Adrenal gland (tissue), 9 donors: ENCODE measurements at regions not wholly inside any gene's neighbourhood (a gene's known extent, or its start where the extent isn't known, plus 50 kb on each side); places are given as distances from the start of the nearest gene placed in this dataset.
A peak's percentile ranks its signal among the peaks of the same experiment; 100 is the strongest.

Experiments used
- DNase-seq, 7 donors: peaks; one replicate each; pipeline ENCODE4 v3.0.0-alpha.2; 2019 to 2020
- H3K27ac ChIP-seq, 5 donors: fragments of 200-600 bp; sonication (generic) in 4 of 5; 1 replicate in 3 of 5; 2 replicates in 2 of 5; pipeline versions ENCODE4 v1.5.1 to v1.8.0; 2016 to 2020; ENCODE audit warnings: mild to moderate bottlenecking in 1 of 5
- H3K27me3 ChIP-seq: fragments of 200-600 bp; 2 replicates; pipeline ENCODE4 v1.8.0; 2021
- H3K36me3 ChIP-seq, 2 donors: fragments of 200-600 bp; replicated peaks in 1 of 2; 1 replicate in 1 of 2; 2 replicates in 1 of 2; pipeline versions ENCODE4 v1.5.1 to v1.8.0; 2018 to 2022
- H3K4me1 ChIP-seq, 2 donors: fragments of 200-600 bp; replicated peaks in 1 of 2; 1 replicate in 1 of 2; 2 replicates in 1 of 2; pipeline versions ENCODE4 v1.5.1 to v1.8.0; 2018 to 2021
- H3K4me3 ChIP-seq, 4 donors: fragments of 200-600 bp; sonication (generic) in 3 of 4; one replicate each; pipeline ENCODE4 v1.5.1; 2016 to 2018
- H3K9me3 ChIP-seq, 3 donors: fragments of 200-600 bp; sonication (generic) in 1 of 3; replicated peaks in 1 of 3; 1 replicate in 2 of 3; 2 replicates in 1 of 3; pipeline versions ENCODE4 v1.5.1 to v1.8.0; 2016 to 2021
- POLR2A ChIP-seq, 2 donors: fragments of 450-650 bp; IDR thresholded peaks; one replicate each; pipeline ENCODE4 v1.6.1; 2017; ENCODE audit warnings: antibody characterized with exemption in 2 of 2, mild to moderate bottlenecking in 2 of 2, moderate library complexity in 1 of 2
- WGBS, 4 donors: extraction: QIAGEN DNeasy Blood & Tissue Kit in 2 of 4; methylation state at CpG; one replicate each; pipeline versions ENCODE4 v1.1.5 to v1.1.7; 2013 to 2017; 5-methylcytosine and 5-hydroxymethylcytosine counted together
- intact Hi-C, 2 donors: fragments of 100-400 bp; cut with DNase I; formaldehyde crosslinking; loops; one replicate each; pipeline versions ENCODE4 v1.14.1 to v1.15.0; 2022 to 2023
- TF ChIP-seq, protein P1 (sequence below), 6 experiments: fragments of 450-650 bp in 4 of 6; fragments of 200-600 bp in 2 of 6; sonication (generic) in 1 of 6; IDR thresholded peaks; 1 replicate in 5 of 6; 2 replicates in 1 of 6; pipeline versions ENCODE4 v1.5.1 to v1.8.0; 2016 to 2021; ENCODE audit warnings: antibody characterized with exemption in 6 of 6, mild to moderate bottlenecking in 2 of 6, moderate library complexity in 1 of 6
- donor health status: healthy with polysubstance abuse.
- donor health status: Bipolar disorder and iron deficiency.
- donor health status: DM: yes; HTN: yes; CAD: no.
- donor health status: DM: no; HTN: no; CAD: no.
- donor health status: DM: no; HTN: no; CAD: no.

GRCh38 chr11:128172046-128172878 is 415.1 kb downstream of the ETS1 start:
- WGBS, 4 donors = 40 to 44% (median 44%) methylated on average over 4 of the region's 4 CpGs
- no peak overlapping the region for H3K27ac ChIP-seq
- no peak for TF ChIP-seq POLR2A (IDR thresholded peaks at IDR 0.05)
- TF ChIP-seq, protein P1, sequence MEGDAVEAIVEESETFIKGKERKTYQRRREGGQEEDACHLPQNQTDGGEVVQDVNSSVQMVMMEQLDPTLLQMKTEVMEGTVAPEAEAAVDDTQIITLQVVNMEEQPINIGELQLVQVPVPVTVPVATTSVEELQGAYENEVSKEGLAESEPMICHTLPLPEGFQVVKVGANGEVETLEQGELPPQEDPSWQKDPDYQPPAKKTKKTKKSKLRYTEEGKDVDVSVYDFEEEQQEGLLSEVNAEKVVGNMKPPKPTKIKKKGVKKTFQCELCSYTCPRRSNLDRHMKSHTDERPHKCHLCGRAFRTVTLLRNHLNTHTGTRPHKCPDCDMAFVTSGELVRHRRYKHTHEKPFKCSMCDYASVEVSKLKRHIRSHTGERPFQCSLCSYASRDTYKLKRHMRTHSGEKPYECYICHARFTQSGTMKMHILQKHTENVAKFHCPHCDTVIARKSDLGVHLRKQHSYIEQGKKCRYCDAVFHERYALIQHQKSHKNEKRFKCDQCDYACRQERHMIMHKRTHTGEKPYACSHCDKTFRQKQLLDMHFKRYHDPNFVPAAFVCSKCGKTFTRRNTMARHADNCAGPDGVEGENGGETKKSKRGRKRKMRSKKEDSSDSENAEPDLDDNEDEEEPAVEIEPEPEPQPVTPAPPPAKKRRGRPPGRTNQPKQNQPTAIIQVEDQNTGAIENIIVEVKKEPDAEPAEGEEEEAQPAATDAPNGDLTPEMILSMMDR (IDR thresholded peaks at IDR 0.05) = peak; percentile 61 to 89 (median 81)
- no peak overlapping the region for H3K4me3 ChIP-seq
- intact Hi-C loops = loop anchor here (5.0 to 10.0 kb wide), 5 partner anchors 120 to 663 kb away; no protein-coding TSS in a partner anchor
- H3K36me3 ChIP-seq = no peaks in the 10 kb centered on the region
- H3K9me3 ChIP-seq = no peaks in the 10 kb centered on the region
- peak; percentile 69 to 94 (median 83) for DNase-seq
- H3K4me1 ChIP-seq = no peaks in the 10 kb centered on the region
- H3K27me3 ChIP-seq = no peaks in the 10 kb centered on the region

DNA sequence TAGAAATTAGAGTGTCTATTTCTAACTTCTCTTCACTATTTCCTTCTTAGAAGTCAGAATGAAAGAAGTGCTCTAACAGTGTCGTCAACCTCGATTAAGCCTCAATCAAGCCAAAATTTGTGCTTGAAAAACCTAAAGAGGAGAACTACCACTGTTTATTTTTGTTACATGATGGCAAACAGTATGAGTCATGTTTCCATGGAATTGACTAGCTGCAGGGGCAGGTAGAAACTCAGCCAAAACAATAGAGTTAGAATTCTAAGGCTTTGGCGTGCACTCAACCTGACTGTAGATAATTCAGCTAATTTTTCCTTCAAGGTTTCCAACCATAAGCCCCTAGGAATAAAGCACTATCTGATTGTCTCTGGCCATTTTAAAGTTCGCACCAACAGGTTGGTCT is 415.9 kb downstream of the ETS1 start:
- no peak overlapping the region for H3K4me3 ChIP-seq
- no peak for DNase-seq
- no peak overlapping the region for H3K27ac ChIP-seq
- intact Hi-C loops = loop anchor here (2.0 to 10.0 kb wide), 6 partner anchors 121 to 663 kb away; no protein-coding TSS in a partner anchor
- no peaks in the 10 kb centered on the region for H3K27me3 ChIP-seq
- TF ChIP-seq, protein P1 (IDR thresholded peaks at IDR 0.05) = no peak
- no peak for TF ChIP-seq POLR2A (IDR thresholded peaks at IDR 0.05)
- H3K36me3 ChIP-seq = no peaks in the 10 kb centered on the region
- H3K9me3 ChIP-seq = no peaks in the 10 kb centered on the region
- no peaks in the 10 kb centered on the region for H3K4me1 ChIP-seq
- 72 to 83% (median 75%) methylated on average over 4 of the region's 4 CpGs for WGBS, 4 donors

DNA sequence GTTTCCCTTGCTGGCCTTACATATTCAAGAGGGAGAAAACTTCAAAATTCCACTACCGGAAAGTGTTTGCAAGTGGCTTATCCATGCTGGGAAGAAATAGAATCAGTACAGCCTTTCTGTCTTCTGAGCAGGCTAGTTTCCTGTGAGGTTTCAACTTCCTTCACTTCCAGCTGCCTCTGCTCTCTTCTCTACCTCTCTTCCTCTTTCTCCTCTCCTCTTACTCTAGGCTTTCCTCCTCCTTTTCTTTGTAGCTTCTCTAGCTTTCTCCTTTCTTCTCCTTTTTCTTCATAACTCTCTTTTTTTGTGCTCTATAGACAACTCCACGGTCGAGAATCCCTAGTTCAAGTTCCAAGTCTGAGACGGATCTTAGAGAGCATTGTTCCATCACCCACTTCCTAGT is 421.8 kb downstream of the ETS1 start:
- WGBS, 4 donors = 59 to 74% (median 73%) methylated on average over 4 of the region's 4 CpGs
- no peaks in the 10 kb centered on the region for H3K36me3 ChIP-seq
- TF ChIP-seq, protein P1 (IDR thresholded peaks at IDR 0.05) = no peak
- no peak for TF ChIP-seq POLR2A (IDR thresholded peaks at IDR 0.05)
- no peaks in the 10 kb centered on the region for H3K4me1 ChIP-seq
- no peaks in the 10 kb centered on the region for H3K27me3 ChIP-seq
- H3K9me3 ChIP-seq = no peaks in the 10 kb centered on the region
- intact Hi-C loops = no loop called here
- DNase-seq = no peak
- no peak overlapping the region for H3K4me3 ChIP-seq
- H3K27ac ChIP-seq = no peak overlapping the region

- no peak overlapping the region for H3K27ac ChIP-seq
- no peaks in the 10 kb centered on the region for H3K4me1 ChIP-seq
- no peaks in the 10 kb centered on the region for H3K27me3 ChIP-seq
- TF ChIP-seq, protein P1 (IDR thresholded peaks at IDR 0.05) = no peak
- no peak for TF ChIP-seq POLR2A (IDR thresholded peaks at IDR 0.05)
- intact Hi-C loops = no loop called here
- H3K9me3 ChIP-seq = no peaks in the 10 kb centered on the region
- no peak overlapping the region for H3K4me3 ChIP-seq
- H3K36me3 ChIP-seq = no peaks in the 10 kb centered on the region
- WGBS, 4 donors = 79 to 81% (median 80%) methylated on average over 6 of the region's 6 CpGs
- no peak for DNase-seq
Measured at GRCh38 chr11:128164080-128164741, 423.1 kb downstream of the ETS1 start.
